HG03045 (cell line): ENCODE measurements at regions not wholly inside any gene's neighbourhood (a gene's known extent, or its start where the extent isn't known, plus 50 kb on each side); places are given as distances from the start of the nearest gene placed in this dataset.
"Not testable (repeated sequence)": the region's sequence is repeated elsewhere in the genome, so short reads cannot be mapped to it uniquely, and the experiment has no call there.

Source experiments
- ATAC-seq: cut with Tn5 transposase; IDR thresholded peaks from one replicate; pipeline ENCODE4 v1.9.1; 2021; ENCODE audit warnings: mild to moderate bottlenecking, moderate library complexity; ENCODE audit not compliant: unreplicated experiment

GRCh38 chr2:72032481-72033041, 115.1 kb downstream of the CYP26B1 start:
- no peak for ATAC-seq

GRCh38 chr2:72031346-72032110, 116.1 kb downstream of the CYP26B1 start:
- ATAC-seq = no peak

- no peak for ATAC-seq
Measured at GRCh38 chr2:72028996-72029395, 118.7 kb downstream of the CYP26B1 start.

- ATAC-seq = no peak
Measured at GRCh38 chr2:72028351-72028995, 119.2 kb downstream of the CYP26B1 start.

- ATAC-seq = no peak
Measured at GRCh38 chr2:72027426-72028161, 120.1 kb downstream of the CYP26B1 start.

- no peak for ATAC-seq
Measured at GRCh38 chr2:72026819-72027425, 120.7 kb downstream of the CYP26B1 start.

- no peak for ATAC-seq
Measured at GRCh38 chr2:72024451-72025175, 123.0 kb downstream of the CYP26B1 start.

- ATAC-seq = no peak
Measured at GRCh38 chr2:72023678-72024390, 123.8 kb downstream of the CYP26B1 start.

GRCh38 chr2:72021371-72021770, 126.3 kb downstream of the CYP26B1 start:
- not testable (repeated sequence) for ATAC-seq

- no peak for ATAC-seq
Measured at GRCh38 chr2:72015266-72015665, 132.4 kb downstream of the CYP26B1 start.

GRCh38 chr2:72014831-72015230, 132.8 kb downstream of the CYP26B1 start:
- ATAC-seq = no peak

GRCh38 chr2:72013726-72014125, 133.9 kb downstream of the CYP26B1 start:
- no peak for ATAC-seq

- ATAC-seq = no peak
Measured at GRCh38 chr2:72012886-72013574, 134.6 kb downstream of the CYP26B1 start.

GRCh38 chr2:72011791-72012190, 135.9 kb downstream of the CYP26B1 start:
- ATAC-seq = no peak

- ATAC-seq = no peak
Measured at GRCh38 chr2:72011370-72011689, 136.3 kb downstream of the CYP26B1 start.

GRCh38 chr2:72010647-72011369, 136.9 kb downstream of the CYP26B1 start:
- ATAC-seq = no peak

- ATAC-seq = no peak
Measured at GRCh38 chr2:72008608-72009007, 139.1 kb downstream of the CYP26B1 start.

- ATAC-seq = no peak
Measured at GRCh38 chr2:72007402-72007801, 140.3 kb downstream of the CYP26B1 start.
